T-helper 1 cell treated with Interleukin-12 subunit alpha and Interleukin-12 subunit beta and Interleukin-4 antibody, amounts not matched to agents 30 μg/mL and 1 μg/mL, for 36 hours (primary cell): ENCODE measurements at regions not wholly inside any gene's neighbourhood (a gene's known extent, or its start where the extent isn't known, plus 50 kb on each side); places are given as distances from the start of the nearest gene placed in this dataset.

Experiments used
- H3K27ac Mint-ChIP-seq: one replicate; pipeline ENCODE4 v1.8.0; 2021; ENCODE audit warnings: mild to moderate bottlenecking, mixed read lengths
- H3K27me3 Mint-ChIP-seq: one replicate; pipeline ENCODE4 v1.8.0; 2021; ENCODE audit warnings: low read depth, mixed read lengths
- H3K36me3 Mint-ChIP-seq: one replicate; pipeline ENCODE4 v1.8.0; 2021; ENCODE audit warnings: low read depth, mixed read lengths
- H3K4me1 Mint-ChIP-seq: one replicate; pipeline ENCODE4 v1.8.0; 2021; ENCODE audit warnings: low read depth, mixed read lengths
- H3K4me3 Mint-ChIP-seq: one replicate; pipeline ENCODE4 v1.8.0; 2021; ENCODE audit warnings: mild to moderate bottlenecking, moderate library complexity, mixed read lengths
- H3K9me3 Mint-ChIP-seq: one replicate; pipeline ENCODE4 v1.8.0; 2021; ENCODE audit warnings: mixed read lengths

GRCh38 chr14:61160798-61161197 is 120.3 kb downstream of the TMEM30B start:
- Mint-ChIP-seq H3K27me3 (peaks cover 16% of the 10 kb centered on the region), H3K27ac (no peak overlapping the region), H3K9me3 (peaks cover 12% of the 10 kb centered on the region), H3K4me3 (no peak overlapping the region), H3K4me1 (no peaks in the 10 kb centered on the region), H3K36me3 (peaks cover 4% of the 10 kb centered on the region)

DNA sequence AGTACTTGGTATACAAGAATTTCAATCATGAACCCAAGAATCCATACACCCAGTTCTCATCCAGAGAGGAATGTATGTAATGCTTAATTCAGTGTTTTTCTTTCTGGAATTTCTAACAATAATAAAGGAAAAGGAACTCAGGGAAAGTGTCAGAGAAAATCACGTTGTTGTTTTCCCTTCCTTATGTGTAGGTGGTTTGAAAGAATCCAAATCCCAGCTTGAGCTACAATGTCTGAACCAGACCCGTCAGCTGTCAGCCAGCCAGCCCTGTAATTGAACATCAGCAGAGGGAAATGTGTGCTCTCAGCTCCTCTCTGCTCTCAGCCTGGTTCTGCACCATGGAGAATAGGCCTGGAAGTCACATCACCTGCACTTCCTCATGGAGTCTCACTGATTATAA is 126.5 kb downstream of the TMEM30B start:
- peaks cover 4% of the 10 kb centered on the region for H3K27me3 Mint-ChIP-seq
- peaks cover 4% of the 10 kb centered on the region for H3K9me3 Mint-ChIP-seq
- H3K4me3 Mint-ChIP-seq: no peak overlapping the region
- H3K4me1 Mint-ChIP-seq: no peaks in the 10 kb centered on the region
- H3K36me3 Mint-ChIP-seq: no peaks in the 10 kb centered on the region
- H3K27ac Mint-ChIP-seq: no peak overlapping the region

DNA sequence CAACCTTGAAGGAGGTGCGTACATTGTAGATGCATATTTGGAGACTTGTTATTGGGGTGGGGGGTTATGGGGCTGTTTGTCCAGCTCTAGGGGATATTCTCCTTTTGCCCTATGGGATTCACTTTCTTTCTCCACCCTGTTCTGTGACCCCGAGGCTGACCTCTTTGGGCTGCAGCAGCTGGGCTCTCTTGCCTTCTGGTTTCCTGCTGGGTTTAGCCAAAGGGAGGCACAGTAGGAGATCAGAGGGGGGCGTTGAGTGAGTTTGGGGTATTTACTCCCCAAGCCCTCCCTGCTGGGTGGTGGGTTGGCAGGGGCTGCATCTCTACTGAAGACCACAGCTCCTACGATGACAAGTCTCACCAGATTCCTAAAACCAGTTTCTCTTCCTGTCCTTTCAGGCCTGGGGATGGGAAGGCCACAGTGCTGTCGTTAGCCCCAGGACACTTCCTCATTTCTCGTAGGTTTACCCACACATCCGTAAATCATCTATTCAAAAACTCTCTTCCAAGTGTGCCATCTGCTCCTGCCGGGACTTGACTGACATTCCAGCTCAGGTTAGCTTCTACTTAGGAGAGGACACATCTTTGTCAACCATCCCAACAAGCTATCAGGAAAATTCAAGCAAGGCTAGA is 127.1 kb downstream of the TMEM30B start:
- Mint-ChIP-seq H3K27ac (no peak overlapping the region), H3K27me3 (peaks cover 4% of the 10 kb centered on the region), H3K4me1 (no peaks in the 10 kb centered on the region), H3K4me3 (no peak overlapping the region), H3K36me3 (no peaks in the 10 kb centered on the region), H3K9me3 (peaks cover 4% of the 10 kb centered on the region)

DNA sequence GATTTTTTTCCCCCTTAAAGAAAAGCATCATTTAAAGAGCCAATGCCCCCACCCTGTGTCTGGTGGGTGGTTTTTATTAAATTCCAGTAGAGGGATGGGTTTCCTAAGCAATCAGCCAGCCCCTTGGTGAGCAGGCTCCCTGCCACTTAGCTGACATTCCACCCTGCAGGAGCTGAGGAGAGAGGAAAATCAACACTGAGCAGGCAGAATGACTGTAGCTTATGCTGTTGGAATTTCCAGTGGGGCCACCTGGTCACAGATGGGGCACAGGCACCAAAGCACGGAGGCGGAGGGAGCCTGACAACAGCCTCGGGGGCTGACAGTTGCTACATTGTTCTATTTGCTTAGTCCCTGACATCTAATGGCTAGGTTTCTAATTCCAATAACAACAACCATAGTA is 127.7 kb downstream of the TMEM30B start:
- Mint-ChIP-seq H3K9me3 (peaks cover 4% of the 10 kb centered on the region), H3K36me3 (no peaks in the 10 kb centered on the region), H3K4me1 (no peaks in the 10 kb centered on the region), H3K27ac (no peak overlapping the region), H3K4me3 (no peak overlapping the region), H3K27me3 (peaks cover 4% of the 10 kb centered on the region)

GRCh38 chr14:61152851-61153364 is 128.2 kb downstream of the TMEM30B start:
- Mint-ChIP-seq H3K27ac (no peak overlapping the region), H3K9me3 (peaks cover 4% of the 10 kb centered on the region), H3K36me3 (no peaks in the 10 kb centered on the region), H3K4me1 (no peaks in the 10 kb centered on the region), H3K27me3 (peaks cover 4% of the 10 kb centered on the region), H3K4me3 (no peak overlapping the region)

DNA sequence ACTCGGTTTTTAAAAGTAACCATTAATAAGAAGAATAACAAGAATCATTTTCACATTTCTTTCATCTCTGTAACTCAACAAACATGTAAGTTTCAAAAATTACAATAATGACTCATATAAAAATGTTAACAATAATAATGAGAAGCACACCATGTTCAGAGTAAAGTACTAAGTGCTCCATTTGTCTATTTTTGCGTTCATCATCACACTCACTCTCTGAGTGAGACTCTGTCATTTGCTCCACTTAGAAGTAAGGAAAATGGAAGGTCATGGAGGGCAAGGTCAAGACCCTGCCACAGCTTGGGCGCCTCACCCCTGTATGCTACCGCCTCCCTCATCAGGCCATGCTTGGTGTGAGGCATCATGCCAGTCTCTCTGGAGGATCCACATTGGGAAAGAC is 129.9 kb downstream of the TMEM30B start:
- H3K36me3 Mint-ChIP-seq: peaks cover under 1% of the 10 kb centered on the region
- no peak overlapping the region for H3K4me3 Mint-ChIP-seq
- peaks cover 4% of the 10 kb centered on the region for H3K27me3 Mint-ChIP-seq
- H3K4me1 Mint-ChIP-seq: no peaks in the 10 kb centered on the region
- H3K9me3 Mint-ChIP-seq: peaks cover 4% of the 10 kb centered on the region
- H3K27ac Mint-ChIP-seq: no peak overlapping the region

DNA sequence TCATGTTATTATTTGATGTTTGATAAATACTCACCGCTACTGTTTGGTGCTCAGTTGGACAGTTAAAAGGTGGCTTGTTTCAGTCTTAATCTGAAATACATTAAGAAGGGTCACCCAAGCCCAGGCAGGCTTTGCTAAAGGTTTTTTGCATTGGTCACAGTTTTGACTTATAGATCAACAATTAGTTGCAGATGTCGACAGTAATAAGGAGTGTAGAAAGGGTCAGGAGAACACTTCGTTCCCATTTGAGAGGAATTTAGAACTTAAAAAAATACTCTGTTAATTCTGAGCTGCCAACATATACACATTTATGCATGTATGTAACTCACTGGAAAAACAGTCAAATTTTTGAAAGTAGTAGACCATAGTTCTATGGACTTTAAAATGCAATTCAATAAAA is 130.3 kb downstream of the TMEM30B start:
- peaks cover 4% of the 10 kb centered on the region for H3K27me3 Mint-ChIP-seq
- H3K4me1 Mint-ChIP-seq: no peaks in the 10 kb centered on the region
- no peak overlapping the region for H3K4me3 Mint-ChIP-seq
- H3K9me3 Mint-ChIP-seq: peaks cover 4% of the 10 kb centered on the region
- peaks cover 2% of the 10 kb centered on the region for H3K36me3 Mint-ChIP-seq
- H3K27ac Mint-ChIP-seq: no peak overlapping the region

DNA sequence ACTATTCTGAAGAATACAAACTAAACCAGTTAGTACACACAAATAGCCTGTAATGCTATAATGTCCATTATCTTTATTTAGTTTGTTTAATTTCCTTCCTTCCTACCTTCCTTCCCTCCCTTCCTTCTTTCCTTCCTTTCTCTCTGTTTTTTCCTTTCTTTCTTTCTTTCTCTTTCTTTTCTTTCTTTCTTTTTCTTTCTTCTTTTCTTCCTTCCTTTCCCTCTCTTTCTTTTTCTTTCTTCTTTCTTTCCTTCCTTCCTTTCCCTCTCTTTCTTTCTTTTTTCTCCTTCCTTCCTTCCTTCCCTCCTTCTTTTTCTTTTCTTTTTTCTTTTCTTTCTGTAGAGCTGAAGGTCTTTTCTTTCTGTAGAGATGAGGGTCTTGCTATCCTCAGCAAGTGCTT is 131.2 kb downstream of the TMEM30B start:
- Mint-ChIP-seq H3K36me3 (peaks cover 2% of the 10 kb centered on the region), H3K27me3 (peaks cover 4% of the 10 kb centered on the region), H3K4me3 (no peak overlapping the region), H3K27ac (no peak overlapping the region), H3K4me1 (no peaks in the 10 kb centered on the region), H3K9me3 (peaks cover 11% of the 10 kb centered on the region)

- peaks cover 4% of the 10 kb centered on the region for H3K36me3 Mint-ChIP-seq
- no peak overlapping the region for H3K27ac Mint-ChIP-seq
- H3K27me3 Mint-ChIP-seq: peaks cover 4% of the 10 kb centered on the region
- peaks cover 22% of the 10 kb centered on the region for H3K9me3 Mint-ChIP-seq
- no peaks in the 10 kb centered on the region for H3K4me1 Mint-ChIP-seq
- H3K4me3 Mint-ChIP-seq: no peak overlapping the region
Observed at GRCh38 chr14:61148742-61149350, 132.3 kb downstream of the TMEM30B start.

DNA sequence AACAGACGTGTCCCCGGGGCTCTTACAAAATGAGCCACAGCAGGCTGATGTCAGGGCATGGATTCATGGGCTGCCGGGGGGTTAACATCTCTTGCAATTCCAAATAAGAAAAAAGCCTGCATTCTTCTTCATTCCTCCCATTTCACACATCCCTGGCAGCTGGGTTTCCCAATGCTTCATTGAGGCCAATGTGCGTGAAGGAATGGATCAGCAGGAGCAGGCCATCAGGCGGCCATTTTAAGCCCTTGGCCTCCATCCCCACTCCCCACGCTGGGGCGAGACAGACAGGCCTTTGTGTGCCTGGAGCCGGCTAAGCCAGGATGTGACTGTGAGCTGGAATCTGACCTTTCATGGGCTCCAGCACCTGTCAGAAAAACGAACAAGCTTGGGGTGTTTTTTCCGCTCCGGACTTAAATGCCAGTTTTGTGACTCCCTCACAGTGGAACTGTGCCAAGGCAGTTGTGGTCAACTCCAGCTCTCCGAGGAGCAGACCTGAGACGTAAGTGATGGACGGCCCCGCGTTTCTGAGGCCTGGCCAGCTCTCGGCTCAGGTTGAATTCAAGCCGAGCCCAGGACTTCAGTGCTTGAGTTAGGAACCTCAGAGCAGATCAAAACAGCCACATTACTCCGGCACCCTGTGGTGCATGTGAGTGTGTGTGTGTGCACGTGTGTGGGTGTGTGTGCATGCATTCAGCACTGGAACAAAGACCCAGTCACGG is 133.1 kb downstream of the TMEM30B start:
- Mint-ChIP-seq H3K27me3 (peaks cover 4% of the 10 kb centered on the region), H3K4me1 (no peaks in the 10 kb centered on the region), H3K4me3 (no peak overlapping the region), H3K36me3 (peaks cover 5% of the 10 kb centered on the region), H3K27ac (no peak overlapping the region), H3K9me3 (peaks cover 31% of the 10 kb centered on the region)

DNA sequence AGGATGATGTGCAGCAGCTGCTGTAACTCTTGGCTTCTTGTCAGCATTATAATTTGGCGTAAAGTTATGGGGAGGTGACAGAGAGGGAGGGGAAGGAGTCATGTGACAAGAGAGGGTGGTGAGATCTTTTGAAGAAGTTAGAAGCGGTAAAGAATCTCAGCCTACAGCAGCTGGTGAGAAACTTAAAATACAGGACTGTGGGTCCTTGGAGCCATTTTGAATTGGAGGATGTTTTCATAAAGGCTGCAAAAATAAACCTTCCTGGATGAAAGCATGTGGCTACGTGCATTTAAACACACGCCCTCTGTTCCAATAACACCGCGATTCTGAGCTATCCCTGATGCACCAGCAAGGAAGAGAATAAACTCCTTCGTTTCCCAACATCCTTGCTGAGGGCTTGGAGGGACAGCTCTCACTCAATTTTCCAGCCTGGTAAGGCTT is 133.7 kb downstream of the TMEM30B start:
- Mint-ChIP-seq H3K27ac (no peak overlapping the region), H3K36me3 (peaks cover 5% of the 10 kb centered on the region), H3K9me3 (peaks cover 34% of the 10 kb centered on the region), H3K4me3 (no peak overlapping the region), H3K27me3 (peaks cover 4% of the 10 kb centered on the region), H3K4me1 (no peaks in the 10 kb centered on the region)

- Mint-ChIP-seq H3K4me1 (no peaks in the 10 kb centered on the region), H3K27me3 (peaks cover 4% of the 10 kb centered on the region), H3K27ac (no peak overlapping the region), H3K36me3 (peaks cover 5% of the 10 kb centered on the region), H3K4me3 (no peak overlapping the region), H3K9me3 (peaks cover 34% of the 10 kb centered on the region)
Observed at GRCh38 chr14:61146899-61147298, 134.2 kb downstream of the TMEM30B start.

DNA sequence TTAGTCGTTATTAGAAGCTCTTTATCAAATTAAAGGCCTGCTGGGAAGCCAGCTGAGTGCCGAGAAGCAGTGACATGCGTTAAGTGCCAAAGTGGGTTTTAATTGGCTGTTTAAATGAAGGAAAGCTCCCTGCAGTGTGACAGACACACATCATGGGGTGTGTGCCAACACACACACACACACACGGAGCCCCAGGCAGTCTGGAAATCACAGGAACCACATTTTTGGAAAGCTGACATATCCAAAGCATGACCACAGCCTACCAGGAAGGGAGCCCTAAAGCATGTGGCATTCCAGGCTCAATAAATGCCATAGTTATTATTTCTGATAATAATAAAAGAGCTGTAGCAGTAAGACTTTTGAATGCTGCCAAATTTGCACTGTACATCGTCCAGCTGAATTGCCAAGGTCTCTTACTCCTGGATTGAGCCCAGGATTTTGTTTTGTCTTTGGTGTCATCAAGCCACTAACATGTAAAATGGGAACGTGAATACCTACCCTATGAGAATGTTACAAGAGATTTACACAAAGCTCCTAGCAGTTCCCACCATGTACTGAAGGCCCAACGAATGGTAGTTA is 135.1 kb downstream of the TMEM30B start:
- Mint-ChIP-seq H3K27me3 (peaks cover 4% of the 10 kb centered on the region), H3K27ac (no peak overlapping the region), H3K9me3 (peaks cover 34% of the 10 kb centered on the region), H3K4me3 (no peak overlapping the region), H3K4me1 (no peaks in the 10 kb centered on the region), H3K36me3 (peaks cover 5% of the 10 kb centered on the region)

- Mint-ChIP-seq H3K27me3 (peaks cover 4% of the 10 kb centered on the region), H3K9me3 (peaks cover 34% of the 10 kb centered on the region), H3K36me3 (peaks cover 5% of the 10 kb centered on the region), H3K27ac (no peak overlapping the region), H3K4me1 (no peaks in the 10 kb centered on the region), H3K4me3 (no peak overlapping the region)
Observed at GRCh38 chr14:61145034-61145902, 135.9 kb downstream of the TMEM30B start.
